NCI-H1105 (cell line): ENCODE measurements at regions not wholly inside any gene's neighbourhood (a gene's known extent, or its start where the extent isn't known, plus 50 kb on each side); places are given as distances from the start of the nearest gene placed in this dataset.

Source experiments
- DNase-seq: peaks from one replicate; lab custom pipeline; 2025; lab: John Stamatoyannopoulos, UW

GRCh38 chr10:2858452-2858851 is 208.9 kb upstream of the PFKP start:
- no peak for DNase-seq

- peak; percentile 31 for DNase-seq
Observed at GRCh38 chr10:2856598-2856997, 210.8 kb upstream of the PFKP start.

GRCh38 chr10:2852574-2853323 is 214.6 kb upstream of the PFKP start:
- no peak for DNase-seq

GRCh38 chr10:2851566-2851965 is 215.8 kb upstream of the PFKP start:
- peak; percentile 54 for DNase-seq

- no peak for DNase-seq
Observed at GRCh38 chr10:2850202-2850601, 217.1 kb upstream of the PFKP start.

- no peak for DNase-seq
Observed at GRCh38 chr10:2844925-2845324, 222.4 kb upstream of the PFKP start.

- no peak for DNase-seq
Observed at GRCh38 chr10:2839081-2839725, 228.1 kb upstream of the PFKP start.

- no peak for DNase-seq
Observed at GRCh38 chr10:2837674-2838073, 229.7 kb upstream of the PFKP start.

- no peak for DNase-seq
Observed at GRCh38 chr10:2836921-2837662, 230.3 kb upstream of the PFKP start.

- DNase-seq: no peak
Observed at GRCh38 chr10:2834214-2834613, 233.1 kb upstream of the PFKP start.

GRCh38 chr10:2831509-2831908 is 235.8 kb upstream of the PFKP start:
- DNase-seq: no peak

- DNase-seq: no peak
Observed at GRCh38 chr10:2828741-2829140, 238.6 kb upstream of the PFKP start.

- DNase-seq: no peak
Observed at GRCh38 chr10:2826675-2827074, 240.7 kb upstream of the PFKP start.

- DNase-seq: no peak
Observed at GRCh38 chr10:2825841-2826240, 241.5 kb upstream of the PFKP start.

- DNase-seq: no peak
Observed at GRCh38 chr10:2817940-2818636, 249.3 kb upstream of the PFKP start.

GRCh38 chr10:2813693-2814092 is 253.7 kb upstream of the PFKP start:
- DNase-seq: no peak

- no peak for DNase-seq
Observed at GRCh38 chr10:2813286-2813685, 254.1 kb upstream of the PFKP start.

- no peak for DNase-seq
Observed at GRCh38 chr10:2812631-2813030, 254.7 kb upstream of the PFKP start.

GRCh38 chr10:2800178-2800577 is 267.2 kb upstream of the PFKP start:
- no peak for DNase-seq

- DNase-seq: no peak
Observed at GRCh38 chr10:2798336-2799022, 268.9 kb upstream of the PFKP start.

GRCh38 chr10:2791774-2792443 is 275.4 kb upstream of the PFKP start:
- DNase-seq: no peak
